H54 (cell line): ENCODE measurements at regions not wholly inside any gene's neighbourhood (a gene's known extent, or its start where the extent isn't known, plus 50 kb on each side); places are given as distances from the start of the nearest gene placed in this dataset.
"Not testable (repeated sequence)": the region's sequence is repeated elsewhere in the genome, so short reads cannot be mapped to it uniquely, and the experiment has no call there.

Experiments
- DNase-seq: peaks from one replicate; pipeline ENCODE4 v3.0.0; 2011; ENCODE audit warnings: low spot score, mixed read lengths; ENCODE audit not compliant: insufficient read length
- FAIRE-seq: peaks from 3 replicates; lab custom pipeline; 2011; peaks lifted over from hg19 to GRCh38; lab: Jason Lieb, UNC
- POLR2A ChIP-seq: IDR thresholded peaks from 2 replicates; pipeline ENCODE4 v1.6.1; 2011; ENCODE audit warnings: low read depth, mild to moderate bottlenecking, low read length

- FAIRE-seq (no peak), DNase-seq (no peak)
- TF ChIP-seq POLR2A: no peak
These were observed 72.5 kb downstream of the LHX2 start for GRCh38 chr9:124084087-124084486.

- DNase-seq (no peak), FAIRE-seq (no peak)
- no peak for TF ChIP-seq POLR2A
These were observed 75.7 kb downstream of the LHX2 start for GRCh38 chr9:124087226-124087625.

- FAIRE-seq (no peak), DNase-seq (no peak)
- no peak for TF ChIP-seq POLR2A
These were observed 76.9 kb downstream of the LHX2 start for GRCh38 chr9:124088476-124088837.

GRCh38 chr9:124089631-124090488 is 78.3 kb downstream of the LHX2 start:
- not testable (repeated sequence) for FAIRE-seq

GRCh38 chr9:124098141-124098905 is 86.8 kb downstream of the LHX2 start:
- DNase-seq: no peak

More at GRCh38 chr9:124089631-124090488, 78.3 kb downstream of the LHX2 start:
- DNase-seq: not testable (repeated sequence)

GRCh38 chr9:124099860-124100259 is 88.3 kb downstream of the LHX2 start:
- no peak for FAIRE-seq
- no peak for TF ChIP-seq POLR2A
- no peak for DNase-seq

More at GRCh38 chr9:124098141-124098905, 86.8 kb downstream of the LHX2 start:
- FAIRE-seq: no peak
- TF ChIP-seq POLR2A: no peak

GRCh38 chr9:124101215-124101968 is 89.8 kb downstream of the LHX2 start:
- FAIRE-seq: no peak
- TF ChIP-seq POLR2A: no peak
- no peak for DNase-seq

GRCh38 chr9:124101969-124102345 is 90.4 kb downstream of the LHX2 start:
- TF ChIP-seq POLR2A: no peak
- no peak for FAIRE-seq
- no peak for DNase-seq

GRCh38 chr9:124102363-124102762 is 90.8 kb downstream of the LHX2 start:
- FAIRE-seq (no peak), DNase-seq (no peak)
- no peak for TF ChIP-seq POLR2A

- no peak for FAIRE-seq
- TF ChIP-seq POLR2A: no peak
- DNase-seq: no peak
These were observed 93.7 kb downstream of the LHX2 start for GRCh38 chr9:124105266-124105665.

GRCh38 chr9:124108216-124108615 is 96.6 kb downstream of the LHX2 start:
- FAIRE-seq (no peak), DNase-seq (no peak)
- TF ChIP-seq POLR2A: no peak

- peak; percentile 78 for DNase-seq
- no peak for TF ChIP-seq POLR2A
- no peak for FAIRE-seq
These were observed 98.8 kb downstream of the LHX2 start for GRCh38 chr9:124110307-124110915.

GRCh38 chr9:124116683-124117363 is 105.3 kb downstream of the LHX2 start:
- FAIRE-seq (no peak), DNase-seq (no peak)
- no peak for TF ChIP-seq POLR2A

GRCh38 chr9:124118894-124119293 is 107.3 kb downstream of the LHX2 start:
- DNase-seq: no peak
- no peak for FAIRE-seq
- TF ChIP-seq POLR2A: no peak
